DND-41 (cell line): ENCODE measurements at regions not wholly inside any gene's neighbourhood (a gene's known extent, or its start where the extent isn't known, plus 50 kb on each side); places are given as distances from the start of the nearest gene placed in this dataset.

ENCODE experiments used
- CTCF ChIP-seq: IDR thresholded peaks from 2 replicates; pipeline ENCODE4 v1.5.1; 2012; ENCODE audit warnings: borderline replicate concordance, low read length, moderate library complexity, mild to moderate bottlenecking; ENCODE audit not compliant: poor library complexity, severe bottlenecking; ENCODE audit errors: extremely low read depth
- EZH2 ChIP-seq: IDR thresholded peaks from 3 replicates; pipeline ENCODE4 v1.6.1; 2012; ENCODE audit warnings: borderline replicate concordance, low read depth, mild to moderate bottlenecking, moderate library complexity, low read length, inconsistent platforms; ENCODE audit not compliant: severe bottlenecking

- TF ChIP-seq CTCF (no peak), EZH2 (no peak)
These were observed 591.5 kb upstream of the ADAMTS9 start for GRCh38 chr3:65279225-65279782.
